Subcutaneous abdominal adipose tissue (tissue), 5 donors: ENCODE measurements at regions not wholly inside any gene's neighbourhood (a gene's known extent, or its start where the extent isn't known, plus 50 kb on each side); places are given as distances from the start of the nearest gene placed in this dataset.

Source experiments
- H3K27ac ChIP-seq: one replicate; pipeline ENCODE4 v1.7.0; 2013; ENCODE audit warnings: low read depth, mild to moderate bottlenecking, inconsistent platforms, low read length, moderate library complexity
- H3K27me3 ChIP-seq, 5 donors: one replicate each; pipeline ENCODE4 v1.7.0; 2013; ENCODE audit warnings: low read length in 5 of 5, inconsistent platforms in 1 of 5; ENCODE audit not compliant: control insufficient read depth in 5 of 5, insufficient read depth in 4 of 5
- H3K36me3 ChIP-seq, 5 donors: one replicate each; pipeline ENCODE4 v1.7.0; 2013; ENCODE audit warnings: low read length in 5 of 5; ENCODE audit not compliant: control insufficient read depth in 5 of 5, insufficient read depth in 5 of 5
- H3K4me1 ChIP-seq, 5 donors: one replicate each; pipeline ENCODE4 v1.7.0; 2013; ENCODE audit warnings: low read length in 5 of 5, mild to moderate bottlenecking in 3 of 5, moderate library complexity in 1 of 5; ENCODE audit not compliant: control insufficient read depth in 5 of 5, insufficient read depth in 5 of 5
- H3K4me3 ChIP-seq, 5 donors: one replicate each; pipeline ENCODE4 v1.7.0; 2013; ENCODE audit warnings: low read length in 5 of 5, low read depth in 1 of 5
- H3K9ac ChIP-seq, 5 donors: one replicate each; pipeline ENCODE4 v1.7.0; 2013; ENCODE audit warnings: low read length in 5 of 5, mild to moderate bottlenecking in 4 of 5, moderate library complexity in 3 of 5
- H3K9me3 ChIP-seq, 5 donors: one replicate each; pipeline ENCODE4 v1.7.0; 2013; ENCODE audit warnings: low read length in 5 of 5; ENCODE audit not compliant: control insufficient read depth in 5 of 5
- donor health status: healthy.
- donor health status: healthy.
- donor health status: healthy.
- donor health status: healthy.
- donor health status: healthy.

DNA sequence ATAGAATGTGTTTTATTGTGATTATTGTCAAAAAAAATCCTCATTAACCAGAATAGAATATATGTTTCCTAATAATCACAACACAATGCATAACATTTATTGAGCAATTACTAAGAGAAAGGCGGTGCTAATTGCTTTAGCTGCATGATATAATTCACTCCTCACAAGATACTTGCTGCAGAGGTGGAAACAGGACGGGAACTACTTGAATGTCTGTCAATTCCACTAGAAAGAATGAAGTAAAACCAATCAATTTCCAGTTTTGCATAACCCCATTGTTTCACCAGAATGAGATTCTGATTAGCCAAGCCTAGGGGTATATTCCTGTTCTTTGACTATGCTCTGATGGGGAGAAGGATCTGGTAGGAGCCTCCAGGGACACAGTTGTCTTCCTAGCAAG lies 239.1 kb upstream of the NRP1 start:
- Histone ChIP-seq H3K9me3 (no peaks in the 10 kb centered on the region), H3K4me1 (peaks cover 0 to 5% (median 0%) of the 10 kb centered on the region in 5 donors), H3K9ac (no peak overlapping the region), H3K27me3 (no peaks in the 10 kb centered on the region), H3K36me3 (no peaks in the 10 kb centered on the region), H3K4me3 (no peak overlapping the region), H3K27ac (no peak overlapping the region)

DNA sequence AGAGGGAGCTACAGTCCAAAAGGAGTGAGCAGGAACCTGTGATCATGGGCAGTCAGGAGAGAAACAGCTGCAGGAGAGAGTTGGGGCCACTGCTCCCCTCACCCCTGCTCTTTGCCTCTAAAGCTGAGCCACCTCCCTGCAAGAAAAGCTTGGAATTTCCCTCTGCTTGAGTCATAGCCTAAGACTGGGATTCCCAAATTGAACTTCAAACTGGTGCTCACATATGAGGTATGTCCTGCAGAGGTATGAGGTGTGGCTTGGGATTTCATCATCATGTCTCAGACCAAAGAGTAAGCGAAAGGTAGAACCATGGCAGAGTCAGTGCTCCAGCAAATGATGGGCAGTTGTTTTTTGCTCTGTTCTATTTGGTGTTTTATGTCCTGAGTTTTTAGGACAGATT lies 237.1 kb upstream of the NRP1 start:
- H3K36me3 ChIP-seq, result no peaks in the 10 kb centered on the region
- H3K9ac ChIP-seq, result no peak overlapping the region
- H3K4me1 ChIP-seq, result peaks cover 0 to 5% (median 0%) of the 10 kb centered on the region in 5 donors
- H3K9me3 ChIP-seq, result no peaks in the 10 kb centered on the region
- H3K27me3 ChIP-seq, result no peaks in the 10 kb centered on the region
- no peak overlapping the region for H3K27ac ChIP-seq
- no peak overlapping the region for H3K4me3 ChIP-seq

DNA sequence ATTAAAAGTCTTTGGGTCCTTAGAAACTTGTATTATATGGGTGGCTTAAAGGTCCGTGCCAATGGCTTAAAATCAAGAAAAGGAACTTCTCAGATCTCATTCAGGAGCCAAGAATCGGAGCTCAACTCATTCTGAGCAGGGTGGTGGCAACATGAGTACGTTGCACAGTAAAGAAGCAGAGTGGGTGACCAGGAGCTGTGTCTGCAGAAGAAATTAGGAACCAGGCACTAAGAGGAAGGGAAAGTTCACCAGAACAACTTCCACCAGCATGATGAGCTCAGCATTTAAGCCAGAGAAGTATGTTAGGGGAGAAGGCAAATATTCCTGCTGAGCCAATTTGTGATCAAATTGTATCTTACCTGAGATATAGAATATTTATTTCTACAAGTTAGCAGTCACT lies 236.0 kb upstream of the NRP1 start:
- no peak overlapping the region for H3K4me3 ChIP-seq

DNA sequence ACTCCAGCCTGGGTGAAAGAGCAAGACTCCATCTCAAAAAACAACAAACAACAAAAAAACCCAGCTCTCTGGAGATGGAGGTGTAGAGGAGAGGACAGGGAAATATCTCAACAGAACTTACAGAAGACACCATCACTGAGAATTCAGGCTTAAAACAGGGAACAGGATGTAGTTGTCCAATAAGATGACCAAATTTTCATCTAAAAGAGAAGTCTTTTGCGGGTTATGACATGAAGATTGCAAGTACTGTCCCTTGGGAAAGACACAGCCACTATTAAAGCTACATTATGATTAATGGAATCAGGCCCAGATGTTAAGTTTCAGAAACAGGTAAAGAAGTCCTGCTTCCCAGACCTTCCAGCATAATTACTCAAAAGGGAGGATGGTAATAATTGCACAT lies 235.2 kb upstream of the NRP1 start:
- Histone ChIP-seq H3K9me3 (no peaks in the 10 kb centered on the region), H3K27ac (no peak overlapping the region), H3K4me1 (peaks cover 0 to 5% (median 0%) of the 10 kb centered on the region in 5 donors), H3K36me3 (no peaks in the 10 kb centered on the region), H3K9ac (no peak overlapping the region), H3K27me3 (no peaks in the 10 kb centered on the region), H3K4me3 (no peak overlapping the region)

More for the DNA sequence above, 236.0 kb upstream of the NRP1 start:
- Histone ChIP-seq H3K27ac (no peak overlapping the region), H3K9me3 (no peaks in the 10 kb centered on the region), H3K4me1 (peaks cover 0 to 5% (median 0%) of the 10 kb centered on the region in 5 donors), H3K36me3 (no peaks in the 10 kb centered on the region), H3K9ac (no peak overlapping the region), H3K27me3 (no peaks in the 10 kb centered on the region)

- Histone ChIP-seq H3K36me3 (no peaks in the 10 kb centered on the region), H3K4me3 (no peak overlapping the region), H3K27me3 (no peaks in the 10 kb centered on the region), H3K9ac (no peak overlapping the region), H3K9me3 (no peaks in the 10 kb centered on the region), H3K27ac (no peak overlapping the region), H3K4me1 (peaks cover 0 to under 1% (median 0%) of the 10 kb centered on the region in 5 donors)
These were observed 232.0 kb upstream of the NRP1 start for GRCh38 chr10:33566426-33566825.

DNA sequence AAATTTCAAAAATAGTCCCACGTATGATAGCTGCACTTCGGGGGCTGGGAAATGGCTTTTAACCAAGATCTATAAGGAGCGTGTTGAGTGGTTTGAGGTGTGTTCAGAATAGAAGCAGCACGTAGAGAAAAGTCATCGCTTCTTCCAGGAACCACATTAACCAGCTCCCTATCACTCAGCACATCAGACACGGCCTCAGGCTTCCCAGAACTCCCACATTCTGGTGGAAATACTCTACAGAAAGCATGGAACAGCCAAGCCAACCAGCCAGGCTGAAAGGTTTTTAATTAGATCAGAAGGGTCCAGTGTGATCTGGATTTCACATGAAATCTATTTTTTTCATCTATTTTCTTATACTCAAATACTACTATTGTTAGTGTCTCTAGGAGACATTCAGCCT lies 231.5 kb upstream of the NRP1 start:
- Histone ChIP-seq H3K4me3 (no peak overlapping the region), H3K27me3 (no peaks in the 10 kb centered on the region), H3K27ac (no peak overlapping the region), H3K36me3 (no peaks in the 10 kb centered on the region), H3K9me3 (no peaks in the 10 kb centered on the region), H3K9ac (no peak overlapping the region), H3K4me1 (no peaks in the 10 kb centered on the region)

DNA sequence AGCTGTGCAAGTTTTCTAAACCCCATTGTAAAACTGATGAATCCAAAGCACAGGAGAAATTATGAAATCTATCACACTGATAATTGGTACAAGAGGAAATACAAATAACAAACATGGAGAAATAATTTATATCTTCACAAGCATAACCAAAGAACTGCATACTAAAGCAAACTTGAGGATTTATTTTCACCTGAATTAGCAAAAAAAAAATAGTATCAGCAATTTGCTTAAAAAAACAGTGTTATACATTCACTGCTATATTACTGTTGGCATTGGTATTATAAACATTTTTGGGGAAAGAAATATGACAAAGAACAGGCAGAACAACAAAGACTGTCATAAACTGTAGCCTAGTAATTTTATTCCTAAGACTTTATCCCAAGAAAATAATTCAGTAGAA lies 230.8 kb upstream of the NRP1 start:
- H3K9ac ChIP-seq, result no peak overlapping the region
- H3K9me3 ChIP-seq, result no peaks in the 10 kb centered on the region
- no peaks in the 10 kb centered on the region for H3K36me3 ChIP-seq
- no peak overlapping the region for H3K27ac ChIP-seq
- no peaks in the 10 kb centered on the region for H3K27me3 ChIP-seq
- no peaks in the 10 kb centered on the region for H3K4me1 ChIP-seq
- H3K4me3 ChIP-seq, result no peak overlapping the region

GRCh38 chr10:33559105-33559504 lies 224.6 kb upstream of the NRP1 start:
- Histone ChIP-seq H3K27ac (no peak overlapping the region), H3K4me3 (peak overlapping the region in 1 of 5 donors; percentile 25), H3K9ac (no peak overlapping the region), H3K9me3 (no peaks in the 10 kb centered on the region), H3K4me1 (peaks cover 0 to 8% (median 6%) of the 10 kb centered on the region in 5 donors), H3K36me3 (no peaks in the 10 kb centered on the region), H3K27me3 (no peaks in the 10 kb centered on the region)

DNA sequence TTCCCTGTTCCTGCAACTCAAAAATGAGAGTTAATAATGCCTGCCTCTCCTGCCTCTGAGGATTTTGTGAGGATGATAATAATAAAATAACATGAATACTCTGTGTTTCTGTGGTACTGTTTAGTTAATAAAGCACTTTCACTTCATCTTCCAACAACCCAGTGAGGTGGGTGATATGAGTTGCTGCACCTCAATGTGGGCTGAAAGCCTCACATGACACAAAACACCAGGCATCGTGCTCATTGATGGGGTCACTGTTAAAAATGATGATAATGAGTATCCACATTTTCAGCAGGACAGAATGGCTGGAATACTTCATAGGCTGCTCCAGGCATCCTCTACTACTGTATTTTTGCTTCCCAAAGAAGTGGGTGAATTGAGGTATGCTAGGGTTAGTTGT lies 222.8 kb upstream of the NRP1 start:
- no peaks in the 10 kb centered on the region for H3K36me3 ChIP-seq
- no peak overlapping the region for H3K9ac ChIP-seq

DNA sequence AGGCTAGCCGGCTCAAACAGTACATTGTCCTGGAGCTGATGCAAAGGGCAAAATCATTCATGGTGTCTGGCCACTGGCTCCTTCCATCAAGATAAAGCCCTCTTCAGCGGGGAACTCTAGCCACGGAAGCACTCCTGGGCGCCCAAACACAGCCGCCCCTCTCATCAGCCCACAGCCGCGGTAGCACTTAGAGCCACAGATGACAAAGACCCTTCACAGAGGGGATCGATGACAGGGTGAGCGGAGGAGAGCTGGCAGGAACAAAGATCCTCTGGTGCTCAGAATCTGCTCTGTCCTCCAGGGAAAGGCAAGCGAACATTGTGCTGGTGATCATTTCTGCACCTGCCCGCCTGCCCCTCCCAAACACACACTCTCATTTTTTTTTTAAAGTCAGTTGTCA lies 222.2 kb upstream of the NRP1 start:
- Histone ChIP-seq H3K9ac (no peak overlapping the region), H3K27ac (no peak overlapping the region), H3K4me3 (no peak overlapping the region), H3K27me3 (no peaks in the 10 kb centered on the region), H3K9me3 (no peaks in the 10 kb centered on the region), H3K36me3 (no peaks in the 10 kb centered on the region), H3K4me1 (peaks cover 0 to 8% (median 6%) of the 10 kb centered on the region in 5 donors)

More for the DNA sequence above, 222.8 kb upstream of the NRP1 start:
- Histone ChIP-seq H3K27ac (no peak overlapping the region), H3K27me3 (no peaks in the 10 kb centered on the region), H3K4me3 (no peak overlapping the region), H3K4me1 (peaks cover 0 to 8% (median 6%) of the 10 kb centered on the region in 5 donors), H3K9me3 (no peaks in the 10 kb centered on the region)

DNA sequence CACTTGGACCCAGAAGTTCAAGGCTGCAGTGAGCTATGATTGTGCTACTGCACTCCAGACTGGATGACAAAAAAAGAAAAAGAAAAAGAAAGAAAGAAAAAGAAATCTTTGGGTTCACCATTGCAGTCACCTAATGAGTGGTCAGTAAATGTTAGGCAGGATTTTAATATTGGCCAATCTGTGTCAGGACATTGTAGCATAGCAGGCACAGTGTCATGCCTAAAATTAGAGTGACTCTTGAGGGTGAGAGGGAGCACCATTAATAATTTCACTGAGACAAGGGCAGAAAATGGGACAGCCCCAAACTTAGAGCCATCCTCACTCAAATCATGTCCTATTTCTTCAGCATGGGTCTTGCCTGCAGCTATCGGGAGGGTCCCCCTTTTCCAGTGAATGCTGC lies 221.6 kb upstream of the NRP1 start:
- H3K4me3 ChIP-seq, result no peak overlapping the region

More for the DNA sequence above, 221.6 kb upstream of the NRP1 start:
- Histone ChIP-seq H3K27me3 (no peaks in the 10 kb centered on the region), H3K27ac (no peak overlapping the region), H3K9ac (no peak overlapping the region), H3K9me3 (no peaks in the 10 kb centered on the region), H3K36me3 (no peaks in the 10 kb centered on the region), H3K4me1 (peaks cover 0 to 8% (median 6%) of the 10 kb centered on the region in 5 donors)
